ENCODE measurements at regions not wholly inside any gene's neighbourhood (a gene's known extent, or its start where the extent isn't known, plus 50 kb on each side); places are given as distances from the start of the nearest gene placed in this dataset.

- no peak for TF ChIP-seq CTCF (IDR thresholded peaks at IDR 0.05)
- no peaks in the 10 kb centered on the region for H3K9me3 ChIP-seq
- no peaks in the 10 kb centered on the region for H3K27me3 ChIP-seq (ENCODE audit: insufficient read depth in 3 of 3, low read length in 2 of 3)
- no peak for ATAC-seq
- no peaks in the 10 kb centered on the region for H3K36me3 ChIP-seq (ENCODE audit: insufficient read depth in 1 of 2, low read depth in 1 of 2)
- WGBS, 3 donors: 80 to 87% (median 85%) methylated on average over 11 of the region's 11 CpGs
- H3K27ac ChIP-seq: no peak overlapping the region
- DNase-seq: no peak
- intact Hi-C loops (cut with DNase I): no loop called here
- no peak overlapping the region for H3K4me3 ChIP-seq
- H3K4me1 ChIP-seq: no peaks in the 10 kb centered on the region
Observed at GRCh38 chr6:23388086-23388783, 737.8 kb upstream of the NRSN1 start.

- ATAC-seq (no peak), DNase-seq (no peak)
- 57 to 78% (median 62%) methylated on average over 3 of the region's 3 CpGs for WGBS, 3 donors
- TF ChIP-seq CTCF (IDR thresholded peaks at IDR 0.05): no peak
- no peaks in the 10 kb centered on the region for H3K27me3 ChIP-seq (ENCODE audit: insufficient read depth in 3 of 3, low read length in 2 of 3)
- intact Hi-C loops (cut with DNase I): no loop called here
- no peaks in the 10 kb centered on the region for H3K4me1 ChIP-seq
- H3K36me3 ChIP-seq (ENCODE audit: insufficient read depth in 1 of 2, low read depth in 1 of 2): no peaks in the 10 kb centered on the region
- no peaks in the 10 kb centered on the region for H3K9me3 ChIP-seq
- H3K4me3 ChIP-seq: no peak overlapping the region
- no peak overlapping the region for H3K27ac ChIP-seq
Observed at GRCh38 chr6:23389386-23389785, 736.6 kb upstream of the NRSN1 start.

GRCh38 chr6:23390221-23390620 is 735.8 kb upstream of the NRSN1 start:
- ATAC-seq: no peak
- Histone ChIP-seq H3K27ac (no peak overlapping the region), H3K4me1 (no peaks in the 10 kb centered on the region), H3K4me3 (no peak overlapping the region), H3K9me3 (no peaks in the 10 kb centered on the region), H3K36me3 (ENCODE audit: insufficient read depth in 1 of 2, low read depth in 1 of 2) (no peaks in the 10 kb centered on the region), H3K27me3 (ENCODE audit: insufficient read depth in 3 of 3, low read length in 2 of 3) (no peaks in the 10 kb centered on the region)
- intact Hi-C loops (cut with DNase I): loop anchor here in 1 of 2 donors (1.0 kb wide), 1 partner anchor 42 kb away; no protein-coding TSS in a partner anchor
- 73 to 84% (median 74%) methylated on average over 2 of the region's 2 CpGs for WGBS, 3 donors
- no peak for DNase-seq
- TF ChIP-seq CTCF (IDR thresholded peaks at IDR 0.05): no peak

GRCh38 chr6:23394681-23395080 is 731.3 kb upstream of the NRSN1 start:
- Histone ChIP-seq H3K36me3 (ENCODE audit: insufficient read depth in 1 of 2, low read depth in 1 of 2) (no peaks in the 10 kb centered on the region), H3K27ac (no peak overlapping the region), H3K27me3 (ENCODE audit: insufficient read depth in 3 of 3, low read length in 2 of 3) (no peaks in the 10 kb centered on the region), H3K9me3 (no peaks in the 10 kb centered on the region), H3K4me3 (no peak overlapping the region), H3K4me1 (no peaks in the 10 kb centered on the region)
- no peak for ATAC-seq
- TF ChIP-seq CTCF (IDR thresholded peaks at IDR 0.05): no peak
- intact Hi-C loops (cut with DNase I): no loop called here
- WGBS, 3 donors: 20 to 30% (median 27%) methylated on average over 2 of the region's 2 CpGs
- no peak for DNase-seq

GRCh38 chr6:23395381-23395780 is 730.6 kb upstream of the NRSN1 start:
- H3K27ac ChIP-seq: no peak overlapping the region
- no peaks in the 10 kb centered on the region for H3K4me1 ChIP-seq
- H3K4me3 ChIP-seq: no peak overlapping the region
- 65 to 68% (median 67%) methylated on average over 2 of the region's 2 CpGs for WGBS, 3 donors
- DNase-seq (no peak), ATAC-seq (no peak)
- H3K9me3 ChIP-seq: no peaks in the 10 kb centered on the region
- no peak for TF ChIP-seq CTCF (IDR thresholded peaks at IDR 0.05)
- intact Hi-C loops (cut with DNase I): no loop called here
- H3K27me3 ChIP-seq (ENCODE audit: insufficient read depth in 3 of 3, low read length in 2 of 3): no peaks in the 10 kb centered on the region
- no peaks in the 10 kb centered on the region for H3K36me3 ChIP-seq (ENCODE audit: insufficient read depth in 1 of 2, low read depth in 1 of 2)
